CD4-positive, alpha-beta T cell (primary cell): ENCODE measurements at regions not wholly inside any gene's neighbourhood (a gene's known extent, or its start where the extent isn't known, plus 50 kb on each side); places are given as distances from the start of the nearest gene placed in this dataset.

Experiments used
- ATAC-seq: fragments of 200-7000 bp; cut with Tn5 transposase; one replicate; pipeline ENCODE4 v1.10.0; 2022; ENCODE audit warnings: mild to moderate bottlenecking; ENCODE audit not compliant: poor library complexity
- CTCF ChIA-PET: fragments of 350-600 bp; sonication (Branson Sonifier 250); formaldehyde crosslinking; loops from one replicate; lab custom pipeline; 2021; ENCODE audit warnings: antibody characterized with exemption, inconsistent platforms; lab: Charles Lee
- POLR2A ChIA-PET: fragments of 350-600 bp; sonication (Branson Sonifier 250); formaldehyde crosslinking; loops from one replicate; lab custom pipeline; 2021; ENCODE audit warnings: antibody characterized with exemption, inconsistent platforms; lab: Charles Lee
- DNase-seq, 14 experiments: peaks; one replicate each; pipeline ENCODE4 v3.0.0-alpha.2; 2013 to 2020; ENCODE audit warnings: mixed read lengths in 2 of 14
- H3K27ac ChIP-seq, 2 donors: one replicate each; pipeline versions ENCODE4 v1.5.1 to v1.7.0; 2013; ENCODE audit warnings: low read length in 2 of 2, low read depth in 1 of 2, mild to moderate bottlenecking in 1 of 2
- H3K27me3 ChIP-seq, 2 experiments: 1 replicate in 1 of 2; 2 replicates in 1 of 2; pipeline versions ENCODE4 v1.6.1 to v1.7.0; 2013; ENCODE audit warnings: low read length in 2 of 2, control low read depth in 1 of 2, mild to moderate bottlenecking in 1 of 2, moderate library complexity in 1 of 2; ENCODE audit not compliant: insufficient read depth in 2 of 2, control insufficient read depth in 1 of 2
- H3K36me3 ChIP-seq: one replicate; pipeline ENCODE4 v1.6.1; 2013; ENCODE audit warnings: low read length, control low read depth; ENCODE audit not compliant: insufficient read depth
- H3K4me1 ChIP-seq: one replicate; pipeline ENCODE4 v1.6.1; 2013; ENCODE audit warnings: low read length, control low read depth; ENCODE audit not compliant: insufficient read depth
- H3K4me3 ChIP-seq: one replicate; pipeline ENCODE4 v1.5.1; 2013; ENCODE audit warnings: mild to moderate bottlenecking, low read length, moderate library complexity
- H3K9me3 ChIP-seq, 2 experiments: 1 replicate in 1 of 2; 2 replicates in 1 of 2; pipeline versions ENCODE4 v1.6.1 to v1.7.0; 2013; ENCODE audit warnings: low read length in 2 of 2, mild to moderate bottlenecking in 2 of 2, control low read depth in 1 of 2, moderate library complexity in 1 of 2; ENCODE audit not compliant: control insufficient read depth in 1 of 2, insufficient read depth in 1 of 2
- H3K27ac Mint-ChIP-seq: one replicate; pipeline ENCODE4 v1.8.0; 2020; ENCODE audit warnings: mixed read lengths
- H3K27me3 Mint-ChIP-seq: one replicate; pipeline ENCODE4 v1.8.0; 2021; ENCODE audit warnings: mixed read lengths
- H3K36me3 Mint-ChIP-seq: one replicate; pipeline ENCODE4 v1.8.0; 2021; ENCODE audit warnings: low read depth, mixed read lengths
- H3K4me1 Mint-ChIP-seq: one replicate; pipeline ENCODE4 v1.8.0; 2021; ENCODE audit warnings: low read depth, mixed read lengths
- H3K4me3 Mint-ChIP-seq: one replicate; pipeline ENCODE4 v1.8.0; 2020; ENCODE audit warnings: mild to moderate bottlenecking, mixed read lengths
- H3K9me3 Mint-ChIP-seq: one replicate; pipeline ENCODE4 v1.8.0; 2020; ENCODE audit warnings: mixed read lengths
- CTCF ChIP-seq: fragments of 200-600 bp; IDR thresholded peaks from one replicate; pipeline ENCODE4 v1.8.0; 2022; ENCODE audit warnings: antibody characterized with exemption, mild to moderate bottlenecking
- intact Hi-C, 2 experiments: fragments of 100-400 bp; cut with DNase I in 1 of 2; cut with micrococcal nuclease in 1 of 2; formaldehyde crosslinking; loops; one replicate each; pipeline versions ENCODE4 v1.15.1 to v1.9.0; 2023 to 2025; cut with DNase I, micrococcal nuclease

- CTCF ChIA-PET, result no interaction called here
- H3K27me3 Mint-ChIP-seq, result peaks cover 39% of the 10 kb centered on the region
- no peaks in the 10 kb centered on the region for H3K9me3 Mint-ChIP-seq
- Histone ChIP-seq H3K36me3 (no peaks in the 10 kb centered on the region), H3K27me3 (peaks cover 8 to 12% of the 10 kb centered on the region in 2 experiments), H3K4me1 (no peaks in the 10 kb centered on the region), H3K4me3 (no peak overlapping the region), H3K9me3 (peaks cover 0 to 5% of the 10 kb centered on the region in 2 experiments), H3K27ac (no peak overlapping the region)
- H3K27ac Mint-ChIP-seq, result no peak overlapping the region
- no peak for DNase-seq
- intact Hi-C loops, result no loop called here
- POLR2A ChIA-PET, result no interaction called here
- TF ChIP-seq CTCF, result no peak
- no peaks in the 10 kb centered on the region for H3K36me3 Mint-ChIP-seq
- no peak overlapping the region for H3K4me3 Mint-ChIP-seq
- H3K4me1 Mint-ChIP-seq, result no peaks in the 10 kb centered on the region
- no peak for ATAC-seq
Observed at GRCh38 chr17:79473876-79474440, 136.9 kb downstream of the RBFOX3 start.

GRCh38 chr17:79473111-79473875, 137.6 kb downstream of the RBFOX3 start:
- H3K27me3 ChIP-seq, result peaks cover 8 to 12% of the 10 kb centered on the region in 2 experiments
- Mint-ChIP-seq H3K4me3 (no peak overlapping the region), H3K9me3 (no peaks in the 10 kb centered on the region), H3K36me3 (no peaks in the 10 kb centered on the region), H3K4me1 (no peaks in the 10 kb centered on the region), H3K27me3 (peaks cover 36% of the 10 kb centered on the region), H3K27ac (no peak overlapping the region)
- H3K27ac ChIP-seq, result no peak overlapping the region
- no peak overlapping the region for H3K4me3 ChIP-seq
- peaks cover 0 to 3% of the 10 kb centered on the region in 2 experiments for H3K9me3 ChIP-seq
- no peaks in the 10 kb centered on the region for H3K36me3 ChIP-seq
- no peaks in the 10 kb centered on the region for H3K4me1 ChIP-seq
- no peak for TF ChIP-seq CTCF
- intact Hi-C loops, result no loop called here
- ChIA-PET POLR2A (no interaction called here), CTCF (no interaction called here)
- ATAC-seq (no peak), DNase-seq (no peak)

- no peak overlapping the region for H3K27ac Mint-ChIP-seq
- H3K27me3 ChIP-seq, result peaks cover 10 to 11% of the 10 kb centered on the region in 2 experiments
- H3K4me3 ChIP-seq, result no peak overlapping the region
- H3K4me3 Mint-ChIP-seq, result no peak overlapping the region
- TF ChIP-seq CTCF, result no peak
- POLR2A ChIA-PET, result no interaction called here
- no peak overlapping the region for H3K27ac ChIP-seq
- intact Hi-C loops, result no loop called here
- H3K36me3 Mint-ChIP-seq, result no peaks in the 10 kb centered on the region
- CTCF ChIA-PET, result no interaction called here
- H3K36me3 ChIP-seq, result no peaks in the 10 kb centered on the region
- peaks cover 22% of the 10 kb centered on the region for H3K27me3 Mint-ChIP-seq
- ATAC-seq, result no peak
- H3K9me3 ChIP-seq, result peaks cover 0 to 3% of the 10 kb centered on the region in 2 experiments
- no peak for DNase-seq
- no peaks in the 10 kb centered on the region for H3K4me1 Mint-ChIP-seq
- H3K9me3 Mint-ChIP-seq, result no peaks in the 10 kb centered on the region
- no peaks in the 10 kb centered on the region for H3K4me1 ChIP-seq
Observed at GRCh38 chr17:79470754-79471153, 140.1 kb downstream of the RBFOX3 start.
